Renal cortex interstitium (tissue), 11 donors: ENCODE measurements at regions not wholly inside any gene's neighbourhood (a gene's known extent, or its start where the extent isn't known, plus 50 kb on each side); places are given as distances from the start of the nearest gene placed in this dataset.
"Not testable (repeated sequence)": the region's sequence is repeated elsewhere in the genome, so short reads cannot be mapped to it uniquely, and the experiment has no call there.

Experiments
- DNase-seq, 11 donors: peaks; one replicate each; pipeline ENCODE4 v3.0.0-alpha.2; 2013; ENCODE audit warnings: low read depth in 9 of 11, low spot score in 4 of 11; ENCODE audit errors: extremely low read depth in 1 of 11

DNA sequence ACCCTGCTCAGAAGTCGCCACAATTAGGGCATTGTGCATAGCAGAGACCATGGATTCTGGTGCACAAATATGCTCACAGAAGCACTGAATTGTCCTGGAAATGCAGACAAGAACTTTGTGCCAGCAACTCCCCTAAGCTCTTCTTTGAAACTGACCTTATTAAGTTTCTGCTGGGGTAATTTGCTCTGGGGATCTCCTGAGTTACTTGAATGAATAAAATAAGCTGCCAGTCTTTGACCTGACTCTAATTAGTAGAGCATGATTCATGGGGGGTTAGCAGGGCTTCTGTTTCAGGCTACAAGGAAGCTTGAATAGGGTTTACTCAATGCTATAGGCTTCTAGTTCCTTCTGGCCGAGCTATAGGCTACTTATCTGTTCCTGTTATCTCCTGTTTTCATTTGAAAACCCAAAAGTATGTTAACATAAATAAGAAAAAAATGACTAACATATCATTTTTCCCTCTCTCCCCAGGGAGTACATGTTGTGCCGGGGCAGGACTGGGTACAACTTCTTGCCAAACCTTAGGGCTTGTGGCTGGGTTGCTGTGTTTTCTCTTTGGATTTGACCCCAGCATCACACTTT lies 169.0 kb upstream of the TMEM229A start:
- DNase-seq: peak in 3 of 11 donors; percentile 3 to 22 (median 12)

DNA sequence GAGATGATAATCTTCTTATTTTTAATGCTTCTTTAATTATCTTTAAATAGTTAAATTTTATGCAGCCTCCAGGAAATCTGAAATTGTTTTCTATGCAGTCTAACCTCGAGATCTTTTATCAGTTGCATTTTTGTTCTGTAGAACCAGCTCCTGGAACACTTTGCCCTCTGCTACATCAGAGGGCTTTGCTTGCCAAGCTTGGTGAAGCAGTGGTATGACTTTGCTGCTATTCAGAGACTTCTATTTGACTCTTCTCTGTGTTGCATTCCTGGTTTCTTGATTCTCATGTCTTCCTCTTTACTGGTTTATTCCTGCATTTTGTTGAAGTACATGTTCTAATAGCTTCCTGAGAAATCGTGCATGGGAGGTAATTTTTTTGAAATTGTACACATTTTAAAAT lies 163.7 kb upstream of the TMEM229A start:
- no peak for DNase-seq

DNA sequence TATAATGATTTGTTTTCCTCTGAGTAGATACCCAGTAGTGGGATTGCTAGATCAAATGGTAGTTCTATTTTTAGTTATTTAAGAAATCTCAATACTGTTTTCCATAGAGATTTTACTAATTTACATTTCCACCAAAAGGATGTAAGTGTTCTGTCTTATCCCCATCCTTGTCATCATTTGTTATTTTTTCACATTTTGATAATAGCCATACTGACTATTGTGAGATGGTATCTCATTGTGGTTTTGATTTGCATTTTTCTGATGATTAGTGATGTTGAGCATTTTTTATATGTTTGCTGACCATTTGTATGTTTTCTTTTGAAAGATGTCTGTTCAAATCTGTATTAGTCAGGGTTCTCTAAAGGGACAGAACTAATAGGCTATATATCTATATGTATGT lies 160.0 kb upstream of the TMEM229A start:
- DNase-seq: no peak

DNA sequence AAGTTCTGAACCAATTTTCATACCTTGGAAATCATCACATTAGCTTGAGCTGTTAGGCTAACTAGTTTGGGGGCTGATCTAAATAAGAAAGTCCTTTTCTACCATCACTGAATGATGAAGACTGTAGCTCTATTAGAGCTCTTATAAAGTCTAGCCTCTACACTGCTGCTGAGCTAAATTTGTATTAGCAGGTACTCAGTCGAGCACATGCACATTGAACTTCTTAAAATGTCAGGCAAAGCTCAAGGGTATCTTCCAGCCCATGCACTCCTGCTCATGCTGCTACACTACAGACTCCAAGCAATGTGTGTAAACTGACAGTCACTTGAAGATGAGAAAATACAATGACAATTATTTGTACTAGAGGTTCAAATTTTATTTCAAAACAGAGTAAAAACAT lies 158.8 kb upstream of the TMEM229A start:
- DNase-seq: no peak

DNA sequence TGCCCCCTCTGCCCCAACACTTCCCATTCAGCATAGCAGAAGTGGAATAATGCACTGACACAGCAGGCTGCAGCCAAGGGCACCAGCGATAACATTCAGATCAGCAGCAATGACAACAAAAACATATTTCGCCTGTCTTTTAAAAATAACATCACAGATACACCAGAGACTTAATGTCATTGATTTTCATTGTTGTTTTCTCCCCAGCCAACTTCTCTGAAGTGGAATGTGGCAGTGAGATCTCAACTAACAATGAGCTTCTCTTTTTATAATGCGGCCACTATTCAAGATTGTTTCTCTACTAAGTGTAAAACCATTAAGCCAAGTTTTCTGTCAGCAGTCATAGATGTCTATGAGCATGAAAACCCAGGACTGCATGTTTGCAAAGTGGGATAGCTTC lies 158.2 kb upstream of the TMEM229A start:
- no peak for DNase-seq

DNA sequence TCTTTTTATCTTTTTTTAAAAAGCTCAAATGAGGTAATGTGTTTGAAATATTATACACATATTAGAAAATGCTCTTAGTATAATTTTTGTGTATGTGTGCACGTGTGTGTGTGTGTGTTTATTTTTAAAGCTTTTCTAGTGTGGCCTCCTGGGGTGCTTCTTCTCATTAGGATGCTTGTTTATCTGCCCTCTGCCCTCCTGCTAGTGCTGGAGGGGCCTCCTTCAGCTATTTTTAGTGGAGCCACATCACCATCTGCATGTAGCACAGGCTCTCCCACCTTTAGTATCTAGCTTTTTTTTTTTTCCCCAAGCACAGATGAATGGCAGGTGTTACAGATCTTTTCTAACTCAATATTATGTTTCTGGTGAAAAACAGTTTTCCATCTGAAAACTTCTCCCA lies 155.7 kb upstream of the TMEM229A start:
- no peak for DNase-seq

DNA sequence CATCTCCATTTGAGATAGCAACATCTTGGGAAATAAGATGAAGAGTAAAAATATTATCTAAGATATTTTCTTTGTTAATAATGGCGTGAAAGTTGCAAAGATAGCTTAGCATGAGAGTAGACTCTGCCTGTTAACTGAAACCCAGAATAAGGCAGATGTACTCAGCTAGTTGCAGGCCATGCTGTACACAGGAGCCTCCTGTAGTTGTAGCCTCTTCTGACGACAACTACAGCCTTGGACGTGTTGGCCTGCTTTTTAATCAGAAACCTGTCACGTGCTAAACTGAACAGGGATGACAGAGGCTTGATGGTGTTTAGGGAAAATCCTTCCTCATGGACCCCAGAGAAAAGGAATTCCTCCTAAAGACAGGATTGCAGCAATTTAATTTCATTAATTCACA lies 155.1 kb upstream of the TMEM229A start:
- no peak for DNase-seq

DNA sequence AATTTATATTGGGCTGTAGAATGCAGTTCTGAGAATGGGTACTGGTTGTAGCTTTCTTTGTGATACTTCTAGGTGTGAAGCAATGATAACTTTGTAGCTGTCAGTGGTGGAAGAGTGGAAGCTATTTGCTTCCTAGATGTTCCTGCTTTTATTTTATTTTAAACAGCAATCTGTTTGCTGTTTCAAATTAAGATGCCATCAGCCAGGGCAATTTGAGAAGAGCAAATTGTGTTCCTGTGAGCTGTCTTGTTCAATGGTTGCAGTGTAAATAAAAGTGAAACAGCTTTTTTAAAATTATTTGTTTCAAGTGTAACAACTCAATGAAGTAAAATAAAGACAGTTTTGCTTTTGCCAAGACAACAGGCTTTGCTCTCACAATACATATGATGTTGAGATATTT lies 150.8 kb upstream of the TMEM229A start:
- no peak for DNase-seq

DNA sequence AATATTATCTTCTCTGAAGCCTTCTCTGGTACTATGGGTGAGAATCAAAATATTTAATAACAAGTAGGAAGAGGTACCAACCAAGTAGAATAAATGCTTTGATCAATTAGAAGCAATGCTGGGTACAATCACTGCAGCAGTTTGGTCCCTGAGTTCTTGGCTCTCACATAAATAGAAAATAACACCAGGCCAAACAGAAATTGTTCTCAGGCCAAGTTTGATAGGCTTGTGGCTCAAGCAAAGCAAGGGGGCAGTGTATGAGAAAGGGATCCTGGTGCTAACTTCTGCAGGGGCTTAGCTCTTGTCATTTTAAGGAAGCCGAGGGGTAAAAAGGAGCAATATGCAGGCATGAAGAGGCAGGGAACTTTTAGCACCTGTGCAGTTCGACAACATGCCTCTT lies 146.8 kb upstream of the TMEM229A start:
- DNase-seq: no peak

DNA sequence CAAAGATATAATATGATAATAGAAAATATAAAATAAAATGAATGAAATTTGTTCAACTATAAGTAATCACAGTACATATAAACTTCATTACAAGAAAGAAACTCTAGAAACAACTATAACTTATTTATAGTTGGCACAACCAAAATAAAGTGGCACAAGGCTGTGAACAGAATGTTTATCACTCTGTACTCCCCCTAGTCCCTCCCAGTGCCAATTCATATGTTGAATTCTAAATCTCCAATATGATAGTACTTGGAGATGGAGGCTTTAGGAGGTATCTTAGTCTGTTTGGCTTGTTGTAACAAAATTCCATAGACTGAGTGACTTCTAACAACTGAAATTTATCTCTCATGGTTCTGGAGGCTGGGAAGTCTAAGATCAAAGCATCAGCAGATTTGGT lies 145.0 kb upstream of the TMEM229A start:
- no peak for DNase-seq

DNA sequence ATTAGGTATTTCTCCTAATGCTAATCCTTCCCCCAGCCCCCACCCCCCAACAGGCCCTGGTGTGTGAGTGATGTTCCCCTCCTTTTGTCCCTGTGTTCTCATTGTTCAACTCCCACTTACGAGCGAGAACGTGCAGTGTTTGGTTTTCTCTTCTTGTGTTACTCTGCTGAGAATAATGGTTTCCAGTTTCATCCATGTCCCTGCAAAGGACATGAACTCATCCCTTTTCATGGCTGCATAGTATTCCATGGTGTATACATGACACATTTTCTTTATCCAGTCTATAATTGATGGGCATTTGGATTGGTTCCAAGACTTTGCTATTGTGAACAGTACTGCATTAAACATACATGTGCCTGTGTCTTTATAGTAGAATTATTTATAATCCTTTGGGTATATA lies 138.9 kb upstream of the TMEM229A start:
- DNase-seq: not testable (repeated sequence)

DNA sequence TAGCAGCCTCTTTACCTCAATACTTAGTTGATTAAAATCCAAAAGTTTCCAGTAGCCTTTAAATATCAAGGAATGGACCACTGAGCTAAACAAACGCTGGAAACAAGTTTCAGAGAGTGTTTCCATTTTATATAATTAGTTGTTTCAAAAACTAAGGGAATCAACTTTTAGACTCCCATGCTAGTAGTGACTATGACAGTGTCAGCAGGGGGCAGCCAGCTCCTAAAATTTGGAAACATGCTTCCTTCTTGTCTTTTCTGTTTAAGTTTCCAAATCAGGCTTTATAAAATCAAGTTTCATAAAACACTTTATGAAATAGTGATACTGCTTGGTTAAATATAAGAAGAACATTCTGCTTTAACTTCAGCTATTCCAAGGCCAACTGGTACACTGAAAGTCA lies 138.2 kb upstream of the TMEM229A start:
- peak in 3 of 11 donors; percentile 1 to 9 (median 4) for DNase-seq

DNA sequence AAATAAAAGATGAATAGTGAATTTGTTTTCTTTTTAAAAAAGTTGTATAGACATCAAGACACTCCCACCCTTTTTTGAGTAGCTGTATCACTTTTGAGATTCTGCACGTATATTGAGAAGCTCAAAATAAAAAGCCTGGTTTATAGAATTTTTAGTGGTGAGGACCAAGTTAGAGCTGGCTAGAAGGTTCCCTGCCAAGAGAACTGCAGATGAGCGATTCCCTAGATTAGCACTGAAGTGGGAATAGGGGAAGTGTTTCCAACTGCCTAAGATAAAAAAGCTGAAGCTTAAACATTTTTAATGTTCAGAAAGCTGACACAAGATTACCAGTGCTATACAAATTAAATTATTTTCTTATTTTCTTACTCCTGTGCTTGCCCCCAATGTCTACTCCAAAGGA lies 135.7 kb upstream of the TMEM229A start:
- DNase-seq: no peak

DNA sequence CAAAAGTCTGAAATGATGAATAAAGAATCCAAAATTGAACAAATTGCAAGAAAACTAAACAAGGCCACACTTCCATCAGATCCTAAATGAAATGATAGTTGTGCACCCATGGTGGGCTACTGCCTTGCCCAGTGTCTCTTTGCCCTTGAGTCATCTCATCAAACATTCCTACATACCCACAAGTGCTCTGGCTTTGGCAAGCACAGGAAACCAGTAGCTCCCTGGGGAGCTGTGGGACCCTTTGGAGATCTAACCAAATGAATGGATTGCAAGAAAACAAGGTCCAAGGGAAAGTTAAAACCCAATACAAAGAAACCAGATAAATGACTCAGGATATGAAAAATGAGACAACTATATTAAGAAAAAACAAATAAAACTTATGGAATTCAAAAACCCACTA lies 129.8 kb upstream of the TMEM229A start:
- DNase-seq: no peak

DNA sequence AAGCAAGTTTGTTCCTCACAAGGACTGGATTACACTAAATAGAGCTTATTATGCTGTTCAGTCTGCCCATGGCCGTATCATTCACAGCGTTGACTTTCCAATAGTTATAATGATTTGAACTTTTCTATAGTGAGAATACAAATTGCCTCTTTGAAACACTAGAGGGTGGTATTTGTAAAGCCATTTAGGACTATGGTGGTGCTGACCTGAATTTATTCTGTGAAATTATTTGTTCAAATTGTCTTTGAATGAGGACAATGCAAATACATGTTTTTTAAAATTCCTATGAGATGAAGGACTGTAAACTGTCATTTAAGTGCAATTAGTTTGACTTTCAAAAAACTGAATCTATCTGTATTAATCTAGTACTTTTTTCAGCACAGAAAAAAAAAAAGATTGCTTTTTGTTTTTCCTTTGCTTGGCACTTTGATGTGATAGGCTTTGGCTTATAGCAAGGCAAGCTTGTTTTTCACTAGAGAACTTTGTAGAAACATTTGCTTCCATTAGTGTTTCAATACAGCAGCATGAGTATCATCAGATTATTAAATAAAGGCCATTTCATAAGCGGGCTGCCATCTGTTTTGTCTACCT lies 122.7 kb upstream of the TMEM229A start:
- DNase-seq: peak in 3 of 11 donors; percentile 0 to 21 (median 3)

DNA sequence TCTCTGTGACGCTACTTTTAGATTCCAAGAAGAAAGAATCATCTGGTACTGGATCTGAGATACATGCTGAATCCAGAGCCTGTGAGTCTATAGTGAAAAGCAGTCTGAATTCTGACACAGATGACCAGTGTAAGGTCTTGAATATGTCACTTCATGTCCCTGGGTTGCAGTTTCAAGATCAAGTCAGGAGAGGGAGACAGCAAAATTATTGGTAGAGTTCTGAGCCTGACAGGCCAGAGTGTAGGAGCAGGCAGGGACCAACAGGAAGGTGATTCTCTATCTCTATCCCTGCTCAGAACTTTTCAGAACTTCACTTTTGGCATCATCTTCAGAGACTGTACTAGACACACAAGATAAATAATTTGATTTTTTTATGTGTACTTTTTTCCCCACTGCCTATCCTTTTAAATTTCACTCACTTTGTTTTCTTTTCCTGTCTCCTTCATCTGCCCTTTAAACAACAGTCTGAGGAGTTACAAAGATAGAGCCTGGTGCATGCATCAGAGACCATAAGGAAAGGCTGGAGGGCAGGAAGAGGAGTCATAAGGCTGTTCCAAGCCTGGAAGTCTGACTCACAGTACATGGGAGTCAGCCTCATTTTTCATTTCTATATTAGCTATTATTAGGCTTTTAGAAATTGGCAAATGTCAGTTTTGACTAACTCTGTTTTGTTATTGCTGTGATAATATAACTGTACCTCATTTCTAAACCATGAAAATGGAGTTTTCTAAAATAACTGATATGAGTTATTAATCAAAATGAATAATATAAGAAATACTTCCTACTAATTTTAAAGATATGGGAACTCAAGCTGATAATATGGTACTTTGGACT lies 120.2 kb upstream of the TMEM229A start:
- peak in 2 of 11 donors; percentile 0 to 7 for DNase-seq

DNA sequence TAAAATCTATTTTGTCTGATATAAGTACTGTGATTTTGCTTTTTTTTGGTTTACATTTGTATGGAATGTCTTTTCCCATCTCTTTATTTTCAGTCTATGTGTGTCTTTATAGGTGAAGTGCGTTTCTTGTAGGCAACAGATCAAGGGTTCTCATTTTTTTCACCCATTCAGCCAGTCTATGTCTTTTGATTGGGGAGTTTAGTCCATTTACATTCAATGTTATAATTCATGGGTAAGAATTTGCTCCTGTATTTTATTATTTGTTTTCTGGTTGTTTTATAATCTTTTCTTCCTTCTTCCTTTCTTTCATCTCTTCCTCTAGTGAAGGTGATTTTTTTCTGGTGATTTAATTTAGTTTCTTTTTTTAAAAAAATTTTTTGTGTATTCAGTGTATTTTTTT lies 104.8 kb upstream of the TMEM229A start:
- DNase-seq: no peak

DNA sequence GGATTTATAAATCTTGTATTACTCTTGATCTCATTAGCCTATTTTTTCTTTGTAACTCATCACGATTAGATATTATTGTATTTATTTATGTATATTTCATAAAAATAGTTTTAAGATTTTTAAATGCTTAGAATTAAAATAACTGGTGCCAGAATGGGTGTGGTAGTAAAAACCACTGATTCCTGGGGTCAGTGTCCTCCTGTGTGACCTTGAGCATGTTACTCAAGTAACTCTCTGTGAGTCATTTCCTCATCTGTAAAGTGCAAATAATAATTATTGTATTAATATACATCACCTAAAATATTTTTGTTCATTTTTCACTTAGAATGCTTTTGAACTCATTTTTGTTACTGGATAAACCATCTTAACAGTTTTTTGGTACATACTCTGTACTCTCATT lies 91.3 kb upstream of the TMEM229A start:
- no peak for DNase-seq

DNA sequence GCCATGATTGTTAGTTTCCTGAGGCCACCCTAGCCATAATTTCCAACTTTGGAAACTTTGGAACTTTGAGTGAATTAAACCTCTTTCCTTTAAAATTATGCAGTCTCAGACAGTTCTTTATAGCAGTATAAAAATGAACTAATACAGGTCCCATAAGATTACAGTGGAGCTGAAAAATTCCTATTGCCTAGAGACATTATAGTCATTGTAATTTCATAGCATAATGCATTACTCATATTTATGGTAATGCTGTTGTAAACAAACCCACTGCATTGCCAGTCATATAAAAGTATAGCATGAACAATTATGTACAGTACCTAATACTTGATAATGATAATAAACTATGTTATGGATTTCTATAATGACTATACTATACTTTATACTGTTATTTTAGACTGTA lies 88.0 kb upstream of the TMEM229A start:
- DNase-seq: no peak

DNA sequence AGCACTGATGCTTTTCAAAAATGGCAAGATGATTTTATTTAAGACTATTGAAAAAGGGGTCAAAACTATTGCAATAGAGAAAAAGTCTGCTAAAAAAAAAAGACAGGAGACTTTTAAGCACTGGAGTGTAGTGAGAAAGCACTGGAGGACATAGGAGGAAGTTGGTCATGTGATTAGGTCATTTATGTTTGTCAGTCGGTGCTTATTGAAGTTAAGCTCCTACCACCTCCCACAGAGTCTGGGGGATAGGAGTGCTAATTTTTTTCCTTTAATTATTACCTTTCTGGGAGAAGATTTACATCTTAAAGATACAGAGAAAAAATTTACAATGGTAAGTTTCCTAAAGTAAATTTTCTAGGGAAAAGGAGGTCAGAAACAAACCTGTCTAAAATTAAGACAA lies 80.2 kb upstream of the TMEM229A start:
- peak in 5 of 11 donors; percentile 5 to 34 (median 17) for DNase-seq

DNA sequence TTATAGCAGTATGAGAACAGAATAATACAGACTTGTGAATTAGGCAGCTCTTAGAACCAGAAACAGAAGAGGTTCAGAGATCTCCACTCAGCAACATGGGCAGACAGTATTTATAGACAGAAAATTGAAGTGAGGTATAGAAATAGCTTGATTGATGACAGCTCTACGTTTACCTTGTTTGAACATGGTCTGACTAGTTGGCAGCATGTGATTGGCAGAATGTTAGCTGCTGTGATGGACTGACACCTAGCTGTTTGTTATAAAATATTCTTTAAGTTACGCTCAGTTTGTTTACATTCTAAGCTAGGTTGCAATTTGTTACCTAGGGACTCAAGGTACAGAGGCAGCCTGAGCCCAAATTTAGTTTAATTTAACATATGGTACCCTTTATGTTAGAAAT lies 73.7 kb upstream of the TMEM229A start:
- DNase-seq: no peak
